ENCODE measurements at regions not wholly inside any gene's neighbourhood (a gene's known extent, or its start where the extent isn't known, plus 50 kb on each side); places are given as distances from the start of the nearest gene placed in this dataset.

- TF ChIP-seq, protein P1, sequence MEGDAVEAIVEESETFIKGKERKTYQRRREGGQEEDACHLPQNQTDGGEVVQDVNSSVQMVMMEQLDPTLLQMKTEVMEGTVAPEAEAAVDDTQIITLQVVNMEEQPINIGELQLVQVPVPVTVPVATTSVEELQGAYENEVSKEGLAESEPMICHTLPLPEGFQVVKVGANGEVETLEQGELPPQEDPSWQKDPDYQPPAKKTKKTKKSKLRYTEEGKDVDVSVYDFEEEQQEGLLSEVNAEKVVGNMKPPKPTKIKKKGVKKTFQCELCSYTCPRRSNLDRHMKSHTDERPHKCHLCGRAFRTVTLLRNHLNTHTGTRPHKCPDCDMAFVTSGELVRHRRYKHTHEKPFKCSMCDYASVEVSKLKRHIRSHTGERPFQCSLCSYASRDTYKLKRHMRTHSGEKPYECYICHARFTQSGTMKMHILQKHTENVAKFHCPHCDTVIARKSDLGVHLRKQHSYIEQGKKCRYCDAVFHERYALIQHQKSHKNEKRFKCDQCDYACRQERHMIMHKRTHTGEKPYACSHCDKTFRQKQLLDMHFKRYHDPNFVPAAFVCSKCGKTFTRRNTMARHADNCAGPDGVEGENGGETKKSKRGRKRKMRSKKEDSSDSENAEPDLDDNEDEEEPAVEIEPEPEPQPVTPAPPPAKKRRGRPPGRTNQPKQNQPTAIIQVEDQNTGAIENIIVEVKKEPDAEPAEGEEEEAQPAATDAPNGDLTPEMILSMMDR (IDR thresholded peaks at IDR 0.05; ENCODE audit: low read depth, low read length), result no peak
- no peak for DNase-seq (ENCODE audit: extremely low read depth, low read depth)
Measured at GRCh38 chr22:49356428-49356827, 471.2 kb downstream of the BRD1 start.

GRCh38 chr22:49355211-49355920 is 472.3 kb downstream of the BRD1 start:
- TF ChIP-seq, protein P1 (IDR thresholded peaks at IDR 0.05; ENCODE audit: low read depth, low read length), result no peak
- no peak for DNase-seq (ENCODE audit: extremely low read depth, low read depth)

- no peak for DNase-seq (ENCODE audit: extremely low read depth, low read depth)
- TF ChIP-seq, protein P1 (IDR thresholded peaks at IDR 0.05; ENCODE audit: low read depth, low read length), result no peak
Measured at GRCh38 chr22:49354516-49355210, 473.0 kb downstream of the BRD1 start.

GRCh38 chr22:49353235-49353634 is 474.4 kb downstream of the BRD1 start:
- TF ChIP-seq, protein P1 (IDR thresholded peaks at IDR 0.05; ENCODE audit: low read depth, low read length), result no peak
- DNase-seq (ENCODE audit: extremely low read depth, low read depth), result no peak

GRCh38 chr22:49352361-49353169 is 475.1 kb downstream of the BRD1 start:
- TF ChIP-seq, protein P1 (IDR thresholded peaks at IDR 0.05; ENCODE audit: low read depth, low read length), result no peak

GRCh38 chr22:49351761-49352227 is 475.9 kb downstream of the BRD1 start:
- TF ChIP-seq, protein P1 (IDR thresholded peaks at IDR 0.05; ENCODE audit: low read depth, low read length), result no peak
- no peak for DNase-seq (ENCODE audit: extremely low read depth, low read depth)

More at GRCh38 chr22:49352361-49353169, 475.1 kb downstream of the BRD1 start:
- no peak for DNase-seq (ENCODE audit: extremely low read depth, low read depth)
